Superior temporal gyrus (tissue), 1 donor: ENCODE measurements at regions not wholly inside any gene's neighbourhood (a gene's known extent, or its start where the extent isn't known, plus 50 kb on each side); places are given as distances from the start of the nearest gene placed in this dataset.
"Not testable (repeated sequence)": the region's sequence is repeated elsewhere in the genome, so short reads cannot be mapped to it uniquely, and the experiment has no call there.

Experiments used
- DNase-seq: peaks from one replicate; pipeline ENCODE4 v3.0.0-alpha.2; 2016; ENCODE audit errors: extremely low spot score

- DNase-seq = no peak
Observed at GRCh38 chr12:97005174-97005573, 98.1 kb downstream of the NEDD1 start.

- DNase-seq = no peak
Observed at GRCh38 chr12:97005646-97006045, 98.6 kb downstream of the NEDD1 start.

DNA sequence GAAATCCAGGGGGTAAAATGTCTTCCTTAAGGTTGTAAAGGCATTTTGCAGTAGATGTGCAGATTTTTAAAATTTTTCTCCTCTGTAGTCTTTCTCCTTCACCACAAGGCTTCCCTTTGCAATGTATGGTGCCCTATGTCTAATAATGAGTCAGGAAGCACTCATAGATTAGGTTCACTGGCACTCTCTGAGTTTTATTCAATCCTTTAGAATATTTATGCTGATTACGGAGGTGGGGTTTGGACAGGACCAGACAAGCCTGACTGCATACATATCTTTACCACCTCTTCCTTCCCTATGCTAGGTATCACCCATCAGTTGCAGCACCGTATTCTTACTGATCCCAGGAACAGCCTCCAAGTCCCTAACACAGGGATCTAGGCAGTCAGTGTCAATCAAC lies 99.5 kb downstream of the NEDD1 start:
- DNase-seq = no peak

GRCh38 chr12:97016163-97016562 lies 109.1 kb downstream of the NEDD1 start:
- no peak for DNase-seq

DNA sequence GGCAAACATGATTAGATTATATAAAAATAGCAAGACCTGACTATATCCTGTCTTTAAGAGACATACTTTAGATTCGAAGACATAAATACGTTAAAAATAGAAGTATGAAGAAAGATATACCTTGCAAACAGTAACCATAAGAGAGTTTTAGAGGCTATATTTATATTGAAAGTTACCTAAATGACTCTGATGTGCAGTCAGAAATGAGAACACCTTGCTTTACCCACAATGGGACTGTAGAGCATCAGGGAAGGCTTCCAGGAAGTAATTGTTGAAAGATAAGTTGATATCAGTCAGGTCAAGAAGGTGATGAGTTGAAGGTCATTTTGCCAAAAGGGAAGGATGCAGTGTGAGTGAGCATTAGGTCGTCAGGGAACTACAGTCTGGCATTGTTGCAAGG lies 110.2 kb downstream of the NEDD1 start:
- no peak for DNase-seq

- DNase-seq = no peak
Observed at GRCh38 chr12:97022536-97023230, 115.6 kb downstream of the NEDD1 start.

DNA sequence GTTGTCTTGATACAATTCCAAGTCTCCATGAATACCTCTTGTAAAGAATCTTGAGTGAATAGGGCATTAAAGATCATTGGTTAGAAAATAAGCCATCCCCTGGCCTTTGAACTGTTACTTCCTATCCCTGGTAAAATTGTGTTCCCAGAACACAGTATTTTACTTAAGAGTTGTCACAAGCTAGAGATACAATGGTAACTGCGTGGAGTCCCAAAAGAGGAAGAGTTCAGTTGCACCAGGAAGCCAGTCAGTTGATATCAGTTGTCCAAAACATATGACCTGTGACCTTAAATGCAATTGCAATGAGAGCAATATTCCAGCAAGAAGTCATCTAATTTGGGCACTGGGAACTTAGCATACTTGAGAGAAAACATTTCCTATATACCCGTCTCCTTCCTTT lies 117.3 kb downstream of the NEDD1 start:
- DNase-seq = no peak

GRCh38 chr12:97026901-97027300 lies 119.8 kb downstream of the NEDD1 start:
- no peak for DNase-seq

DNA sequence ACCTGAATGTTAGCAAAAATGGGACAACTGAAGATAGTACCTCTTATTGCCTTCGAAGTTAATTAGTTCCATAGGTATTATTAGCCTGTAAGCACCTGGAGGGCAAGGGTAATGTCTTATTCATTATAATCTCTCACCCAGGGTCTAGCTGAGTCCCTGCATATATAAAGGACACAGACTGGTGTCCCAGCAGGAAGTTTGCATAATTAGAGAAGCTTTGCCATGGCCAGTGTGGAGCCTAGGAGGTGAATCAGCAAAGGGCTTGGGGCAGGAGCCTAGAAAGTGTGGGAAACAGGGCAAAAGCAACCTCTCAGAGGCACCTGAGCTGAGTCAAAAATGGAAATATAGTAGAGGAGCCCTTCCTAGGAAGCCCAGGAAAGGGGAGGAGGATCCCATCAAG lies 120.4 kb downstream of the NEDD1 start:
- no peak for DNase-seq

DNA sequence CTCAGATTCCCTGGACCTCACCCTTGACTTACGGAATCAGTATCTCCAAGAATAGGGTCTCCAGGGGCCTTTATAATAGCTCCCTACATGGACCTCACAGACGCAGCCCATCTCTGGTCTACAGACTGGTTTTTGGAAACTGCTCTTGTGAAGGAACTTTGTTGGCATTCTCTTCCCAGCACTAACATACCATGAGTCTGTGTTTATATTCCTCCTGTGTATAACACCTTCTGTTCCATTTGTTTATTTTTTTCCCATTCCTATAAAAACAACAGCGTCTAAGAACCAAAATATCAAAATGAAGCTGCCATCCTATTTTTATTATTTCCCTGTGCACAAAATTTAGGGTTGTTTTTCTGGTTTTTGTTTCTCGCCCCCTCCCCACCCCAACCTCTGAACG lies 131.1 kb downstream of the NEDD1 start:
- no peak for DNase-seq

DNA sequence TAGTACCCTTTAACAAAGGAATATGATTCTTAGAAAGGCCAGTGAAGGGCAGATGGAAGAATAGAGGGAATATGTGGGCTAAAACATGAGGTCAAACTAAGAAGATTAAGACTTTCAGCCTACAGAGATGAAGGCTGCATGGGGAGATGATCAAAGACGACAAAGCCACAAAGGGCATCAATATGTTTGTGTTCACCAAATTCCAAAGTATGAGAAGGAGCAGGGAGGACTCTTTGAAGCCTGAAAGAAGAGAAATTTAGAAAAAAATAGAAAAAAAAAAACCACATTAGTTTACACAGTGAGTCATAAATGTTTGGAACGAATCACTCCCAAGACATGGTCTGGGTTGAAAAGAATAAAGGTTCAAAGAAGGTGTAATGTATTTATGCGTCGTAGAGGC lies 131.8 kb downstream of the NEDD1 start:
- DNase-seq = no peak

- DNase-seq = peak; percentile 60
Observed at GRCh38 chr12:97046901-97047300, 139.8 kb downstream of the NEDD1 start.

DNA sequence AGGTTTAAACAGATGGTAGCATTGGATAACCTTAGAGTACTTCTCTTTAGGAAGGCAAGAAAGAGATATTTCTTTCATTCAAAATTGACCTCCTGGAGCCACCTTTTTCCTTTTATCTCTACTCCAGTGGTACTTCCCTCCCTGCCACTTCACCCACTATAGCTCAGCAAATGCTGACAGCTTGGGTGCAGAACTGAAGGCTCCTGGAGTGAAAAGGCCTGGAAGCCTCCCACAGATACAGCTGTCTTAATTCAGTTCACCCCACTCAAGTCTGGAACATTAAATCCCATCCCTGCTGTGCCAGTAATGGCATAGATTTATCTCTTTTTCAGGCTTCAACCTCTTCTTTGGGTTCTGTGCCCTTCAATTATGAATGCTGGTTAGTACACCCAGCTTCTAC lies 140.3 kb downstream of the NEDD1 start:
- peak; percentile 31 for DNase-seq

GRCh38 chr12:97048421-97049035 lies 141.5 kb downstream of the NEDD1 start:
- no peak for DNase-seq

GRCh38 chr12:97050509-97050908 lies 143.5 kb downstream of the NEDD1 start:
- no peak for DNase-seq

DNA sequence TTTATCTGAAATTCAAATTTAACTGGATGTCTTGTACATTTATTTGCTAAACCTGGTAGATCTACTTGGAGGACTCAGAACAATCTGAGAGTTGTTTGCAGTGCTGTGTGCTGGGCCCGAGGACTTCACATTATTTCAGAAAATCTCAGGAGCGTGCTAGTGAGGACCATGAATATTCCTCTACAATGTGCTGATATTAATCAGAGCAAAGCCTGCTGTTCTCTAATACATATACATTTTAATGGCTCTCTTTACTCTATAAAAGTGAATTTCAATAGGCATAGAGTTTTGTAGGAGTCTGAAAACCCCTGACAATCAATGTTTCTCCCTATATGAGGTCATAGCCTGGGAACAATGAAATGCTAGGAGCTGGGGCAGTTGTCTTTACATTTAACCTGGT lies 144.3 kb downstream of the NEDD1 start:
- DNase-seq = no peak

DNA sequence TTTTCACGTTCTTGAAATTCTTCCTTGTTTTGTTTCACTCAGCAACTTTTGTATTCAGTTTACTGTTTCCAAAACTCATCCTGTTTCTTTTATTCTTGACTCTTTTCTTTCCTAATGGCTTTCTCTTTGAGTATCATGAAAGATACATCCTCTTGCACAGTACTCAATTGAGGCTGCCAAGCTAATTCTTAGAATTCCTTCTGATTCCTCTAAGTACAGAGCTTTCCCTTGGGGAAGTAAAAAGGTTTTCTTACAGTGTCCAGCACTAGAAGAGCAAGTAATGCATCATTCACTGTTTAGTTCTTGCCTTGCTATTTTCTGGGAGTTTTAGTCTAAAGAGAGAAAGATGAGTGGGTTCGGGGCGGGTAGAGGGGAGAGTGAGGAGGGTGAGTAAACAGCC lies 154.1 kb downstream of the NEDD1 start:
- no peak for DNase-seq

GRCh38 chr12:97063292-97063935 lies 156.4 kb downstream of the NEDD1 start:
- no peak for DNase-seq

- no peak for DNase-seq
Observed at GRCh38 chr12:97075161-97075933, 168.3 kb downstream of the NEDD1 start.

GRCh38 chr12:97075934-97076630 lies 169.0 kb downstream of the NEDD1 start:
- no peak for DNase-seq

- DNase-seq = not testable (repeated sequence)
Observed at GRCh38 chr12:97076912-97077311, 169.9 kb downstream of the NEDD1 start.

DNA sequence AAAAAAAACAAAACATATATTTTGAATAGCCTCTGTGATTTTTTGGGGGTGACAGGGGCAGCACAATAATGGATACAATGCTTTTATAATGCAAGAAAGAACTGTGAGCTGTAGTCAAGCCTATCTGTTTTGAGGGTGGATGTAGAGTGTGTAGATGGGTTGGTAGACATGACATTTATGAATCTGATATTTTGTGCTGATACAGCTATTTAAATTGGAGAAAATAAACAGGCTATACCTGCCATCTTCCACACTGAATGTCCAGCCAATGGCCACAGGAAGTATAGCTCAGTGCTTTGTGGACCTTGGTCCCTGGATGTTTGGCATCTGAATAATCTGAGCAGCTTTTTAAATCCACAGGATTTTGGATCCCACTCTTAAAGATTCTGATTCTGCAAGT lies 175.0 kb downstream of the NEDD1 start:
- no peak for DNase-seq
